ENCODE measurements at regions not wholly inside any gene's neighbourhood (a gene's known extent, or its start where the extent isn't known, plus 50 kb on each side); places are given as distances from the start of the nearest gene placed in this dataset.

GRCh38 chr17:15894913-15895658, 49.8 kb upstream of the ADORA2B start:
- DNase-seq (ENCODE audit: low read depth in 2 of 2), result no peak
